ENCODE measurements at regions not wholly inside any gene's neighbourhood (a gene's known extent, or its start where the extent isn't known, plus 50 kb on each side); places are given as distances from the start of the nearest gene placed in this dataset.

GRCh38 chr1:221414772-221415539 lies 326.9 kb downstream of the DUSP10 start:
- no peak for TF ChIP-seq CTCF (IDR thresholded peaks at IDR 0.05)
- TF ChIP-seq EZH2 (IDR thresholded peaks at IDR 0.05; ENCODE audit: borderline replicate concordance, insufficient read depth, low read depth, low read length, poor library complexity, severe bottlenecking): no peak

All from B cell (primary cell).